HG03045 (cell line): ENCODE measurements at regions not wholly inside any gene's neighbourhood (a gene's known extent, or its start where the extent isn't known, plus 50 kb on each side); places are given as distances from the start of the nearest gene placed in this dataset.

Experiments
- ATAC-seq: cut with Tn5 transposase; IDR thresholded peaks from one replicate; pipeline ENCODE4 v1.9.1; 2021; ENCODE audit warnings: mild to moderate bottlenecking, moderate library complexity; ENCODE audit not compliant: unreplicated experiment

DNA sequence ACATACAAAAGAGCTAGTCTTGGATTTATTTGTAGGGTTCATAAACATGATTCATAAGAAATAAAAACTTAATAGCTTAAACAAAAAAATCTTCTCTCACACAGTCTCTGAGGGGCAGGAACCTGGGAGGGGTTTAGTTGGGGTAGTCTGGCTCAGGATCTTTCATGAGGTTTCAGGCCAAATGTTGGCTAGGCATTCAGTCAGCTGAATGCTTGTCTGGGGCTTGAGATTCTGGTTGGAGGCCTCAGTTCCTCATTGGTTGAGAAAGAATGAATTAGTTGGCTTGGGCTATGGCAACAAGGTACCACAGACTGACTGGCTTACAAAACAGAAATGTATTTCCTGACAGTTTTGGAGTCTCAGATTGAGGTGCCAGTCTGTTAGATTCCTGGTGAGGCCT, 74.3 kb downstream of the ANKRD7 start:
- ATAC-seq, result no peak

- no peak for ATAC-seq
These were observed 75.7 kb downstream of the ANKRD7 start for GRCh38 chr7:118300177-118300576.

DNA sequence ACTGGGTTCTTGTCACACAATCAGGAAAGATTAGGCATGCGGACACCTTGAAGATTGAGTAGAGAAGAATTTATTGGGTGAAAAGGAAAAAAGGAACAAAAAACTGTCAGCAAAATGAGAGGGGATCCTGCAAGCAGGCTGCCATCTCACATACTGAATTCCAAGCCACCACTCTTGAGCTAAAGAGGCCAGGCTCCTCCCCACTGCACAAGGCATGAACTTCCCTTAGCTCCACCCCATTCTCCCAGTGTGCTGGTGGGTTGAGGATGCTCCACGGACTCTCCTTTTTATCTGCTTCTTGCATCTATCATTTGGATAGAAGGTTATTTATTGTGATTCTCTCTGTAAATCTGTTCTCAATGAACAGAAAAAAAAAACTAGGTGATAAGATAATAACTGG, 79.6 kb downstream of the ANKRD7 start:
- no peak for ATAC-seq

- no peak for ATAC-seq
These were observed 81.2 kb downstream of the ANKRD7 start for GRCh38 chr7:118305671-118306070.

- no peak for ATAC-seq
These were observed 82.3 kb downstream of the ANKRD7 start for GRCh38 chr7:118306771-118307170.

DNA sequence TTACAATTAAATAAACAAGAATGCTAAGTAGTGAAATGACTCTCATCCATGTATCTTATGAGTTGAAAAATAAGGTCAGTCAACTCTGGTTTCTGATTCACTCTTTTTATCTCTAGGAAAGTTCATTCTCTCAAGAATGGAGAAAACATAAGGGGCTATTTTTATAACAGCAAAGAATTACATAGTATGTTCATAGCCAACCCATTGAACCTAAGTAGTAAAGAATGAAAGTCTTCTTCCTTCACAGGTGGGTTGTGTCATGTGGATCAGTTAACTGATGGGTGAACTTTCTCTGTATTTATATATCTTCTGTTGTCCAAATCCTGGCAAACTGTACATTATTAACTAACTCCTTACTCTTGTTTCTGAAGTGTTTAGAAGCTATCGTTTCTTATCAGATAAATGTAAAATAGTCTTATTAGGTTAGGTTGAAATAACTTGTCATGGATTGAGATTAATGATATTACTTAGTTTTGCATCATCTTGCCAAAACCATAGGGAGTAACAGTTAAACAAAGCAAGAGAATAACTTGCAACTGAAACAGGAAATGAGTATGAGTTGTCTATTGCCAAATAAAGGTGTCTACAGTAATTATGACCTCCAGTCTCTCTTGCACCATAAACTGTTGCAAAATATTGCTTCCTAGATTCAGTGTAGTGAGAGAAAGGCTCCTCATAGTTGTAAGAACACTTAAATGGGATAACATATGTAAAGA, 86.8 kb downstream of the ANKRD7 start:
- peak; percentile 66 for ATAC-seq

DNA sequence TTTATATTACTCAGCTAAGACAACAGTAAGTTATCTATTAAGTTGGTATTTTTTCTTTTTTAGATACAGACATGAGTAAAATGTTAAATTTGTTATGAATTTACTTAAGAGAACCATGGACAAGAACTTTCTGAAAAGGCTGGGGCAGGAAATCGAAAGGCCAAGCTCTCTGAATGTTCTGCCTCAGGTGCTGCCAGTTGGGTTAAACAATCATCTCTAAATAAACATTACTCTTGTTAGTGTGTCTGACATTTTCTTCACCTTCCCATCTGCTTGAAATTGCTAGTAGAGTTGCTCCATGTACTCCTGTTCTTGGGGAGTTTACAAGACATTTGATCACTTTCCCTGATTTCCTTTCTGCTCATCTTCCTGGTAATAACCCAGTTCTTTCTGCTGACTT, 87.5 kb downstream of the ANKRD7 start:
- no peak for ATAC-seq

- peak; percentile 81 for ATAC-seq
These were observed 88.5 kb downstream of the ANKRD7 start for GRCh38 chr7:118312966-118313365.

DNA sequence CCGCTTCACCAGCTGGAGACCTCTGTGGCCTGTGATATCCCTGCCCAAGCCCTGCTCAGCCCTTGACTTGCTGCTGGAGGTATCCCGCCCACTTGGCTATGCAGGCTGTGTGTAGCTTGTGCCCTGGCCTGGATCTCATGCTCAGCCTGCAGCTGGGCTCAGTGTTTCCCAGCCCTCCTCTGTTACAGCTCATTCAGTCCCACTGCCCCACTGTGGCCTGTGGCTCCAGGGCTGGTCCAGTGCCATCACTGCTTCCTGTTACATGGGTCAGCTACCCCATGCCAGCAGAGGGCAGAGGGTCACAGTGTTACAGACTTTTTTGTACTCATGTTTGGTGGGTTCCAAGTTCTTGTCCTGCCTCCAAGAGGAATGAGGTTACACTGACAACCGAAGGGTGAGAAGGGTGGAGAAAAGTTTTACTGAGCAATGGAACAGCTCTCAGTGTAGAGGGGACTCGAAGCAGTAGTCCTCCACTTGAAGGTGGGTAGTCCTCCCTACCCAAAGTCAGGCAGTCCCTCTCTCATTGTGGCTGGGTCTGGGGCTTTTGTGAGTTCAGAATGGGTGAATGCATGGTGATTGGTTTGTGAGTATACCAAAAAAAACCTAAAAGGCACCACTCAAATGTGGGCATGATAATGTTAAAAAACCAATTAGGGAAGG, 100.4 kb downstream of the ANKRD7 start:
- no peak for ATAC-seq

DNA sequence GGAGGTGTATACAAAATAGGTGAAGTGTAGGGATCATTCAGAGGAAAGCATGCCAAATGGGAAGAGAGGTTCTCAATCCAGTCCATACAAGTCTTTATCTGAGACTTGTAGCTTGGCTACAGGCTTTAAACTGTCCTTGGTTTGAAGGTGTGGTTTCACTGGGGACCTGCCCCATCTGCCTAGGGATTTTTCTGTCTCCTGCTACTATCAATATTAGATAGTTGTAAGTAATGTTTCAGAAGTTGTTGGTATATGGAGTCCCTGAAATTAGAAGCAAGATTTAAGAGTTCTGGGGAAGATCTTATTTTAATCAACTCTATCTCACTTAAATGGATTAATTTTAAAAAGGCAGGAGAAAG, 100.9 kb downstream of the ANKRD7 start:
- ATAC-seq, result no peak

GRCh38 chr7:118327174-118327573, 102.7 kb downstream of the ANKRD7 start:
- no peak for ATAC-seq

- no peak for ATAC-seq
These were observed 104.2 kb downstream of the ANKRD7 start for GRCh38 chr7:118328505-118329211.

- ATAC-seq, result no peak
These were observed 105.9 kb downstream of the ANKRD7 start for GRCh38 chr7:118330388-118330787.

DNA sequence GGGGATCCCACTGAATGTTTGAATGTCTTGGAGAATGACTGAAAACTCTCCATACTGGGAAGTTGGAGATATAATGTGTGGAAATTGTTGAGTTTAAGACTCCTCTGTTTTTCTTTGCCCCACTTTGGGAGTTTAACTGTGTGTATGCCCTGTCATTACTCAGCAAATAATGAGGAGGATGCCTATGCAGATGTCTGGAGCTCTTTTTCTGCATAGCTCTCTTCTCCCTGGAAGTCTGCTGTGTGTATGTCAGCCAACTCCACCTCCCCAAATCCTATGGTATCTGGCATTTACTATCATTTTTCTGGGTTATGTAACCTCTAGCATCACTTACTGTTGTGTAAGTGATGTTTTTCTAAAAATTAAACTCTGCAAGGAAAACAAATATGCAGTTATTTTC, 122.2 kb downstream of the ANKRD7 start:
- ATAC-seq, result no peak

DNA sequence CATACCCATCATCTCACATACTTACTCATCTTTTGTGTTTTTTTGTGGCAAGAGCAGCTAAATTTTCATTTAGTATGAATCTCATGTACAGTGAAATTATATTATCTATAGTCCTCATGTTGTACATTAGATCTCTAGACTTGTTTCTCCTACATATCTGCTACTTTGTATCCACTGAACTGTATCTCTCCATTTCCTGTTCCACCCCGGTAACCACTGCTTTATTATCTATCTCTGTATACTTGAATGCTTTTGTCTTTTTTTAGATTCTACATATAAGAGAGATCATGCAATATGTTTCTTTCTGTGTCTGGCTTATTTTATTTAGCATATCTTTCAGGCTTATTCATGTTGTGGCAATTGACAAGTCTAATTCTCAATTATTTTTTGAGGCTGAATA, 125.1 kb downstream of the ANKRD7 start:
- no peak for ATAC-seq

DNA sequence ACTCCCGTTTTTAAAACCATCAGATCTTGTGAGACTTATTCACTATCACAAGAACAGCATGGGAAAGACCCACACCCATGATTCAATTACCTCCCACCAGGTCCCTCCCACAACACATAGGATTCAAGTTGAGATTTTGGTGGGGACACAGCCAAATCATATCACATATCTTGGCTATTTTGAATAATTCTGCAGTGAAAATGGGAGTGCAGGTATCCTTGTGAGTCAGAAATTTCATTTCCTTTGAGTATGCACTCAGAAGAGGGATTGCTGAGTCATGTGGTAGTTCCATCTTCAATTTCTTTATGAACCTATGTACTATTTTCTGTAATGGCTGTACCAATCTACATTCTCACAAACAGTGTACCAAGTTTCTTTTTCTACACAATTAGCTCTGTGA, 125.8 kb downstream of the ANKRD7 start:
- no peak for ATAC-seq

GRCh38 chr7:118352867-118353453, 128.5 kb downstream of the ANKRD7 start:
- no peak for ATAC-seq

DNA sequence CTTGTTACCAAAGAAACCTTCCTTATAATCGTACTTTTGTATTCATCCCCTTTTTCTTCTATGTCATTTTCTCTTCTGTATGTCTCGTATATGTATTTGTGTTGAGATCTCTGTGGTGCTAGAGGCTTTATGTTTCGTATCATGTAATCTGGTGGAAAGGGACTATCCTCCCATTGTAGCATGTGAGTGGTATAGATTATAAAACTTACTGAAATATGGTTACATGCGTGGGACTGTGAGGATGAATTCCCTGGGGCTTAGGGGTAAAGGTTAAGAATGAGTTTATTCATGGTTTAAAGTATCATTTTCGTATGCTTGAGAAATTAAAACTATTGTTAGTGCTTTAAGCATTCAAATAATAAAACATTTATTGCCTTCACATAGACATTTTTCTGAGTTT, 141.9 kb downstream of the ANKRD7 start:
- ATAC-seq, result no peak

DNA sequence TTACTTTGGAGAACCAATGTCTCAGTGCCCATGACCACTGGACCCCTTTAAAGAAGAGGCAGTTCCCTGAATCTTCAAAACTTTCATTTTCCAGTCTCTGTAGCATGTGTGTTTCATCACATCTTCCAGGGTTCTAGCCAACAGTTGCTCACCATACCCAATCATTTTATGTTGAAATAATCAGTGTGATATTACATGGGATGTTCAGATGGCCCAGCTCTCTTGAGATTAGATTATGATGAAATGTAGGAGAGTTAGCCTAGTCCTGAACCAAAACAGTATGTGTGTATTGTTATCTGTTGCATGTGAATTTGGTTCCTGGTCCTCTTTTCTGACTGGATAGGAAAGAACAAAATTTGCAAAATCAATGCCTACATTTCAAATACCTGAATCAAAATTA, 144.5 kb downstream of the ANKRD7 start:
- no peak for ATAC-seq

- ATAC-seq, result no peak
These were observed 145.5 kb downstream of the ANKRD7 start for GRCh38 chr7:118369987-118370386.

GRCh38 chr7:118372530-118372929, 148.0 kb downstream of the ANKRD7 start:
- no peak for ATAC-seq

- no peak for ATAC-seq
These were observed 165.1 kb downstream of the ANKRD7 start for GRCh38 chr7:118389629-118390028.
